Stimulated activated effector memory CD8-positive, alpha-beta T cell treated with anti-CD3 and anti-CD28 coated beads, Interleukin-12 subunit alpha, Interleukin-12 subunit beta, amount 100 ng/mL, for 72 hours (primary cell): ENCODE measurements at regions not wholly inside any gene's neighbourhood (a gene's known extent, or its start where the extent isn't known, plus 50 kb on each side); places are given as distances from the start of the nearest gene placed in this dataset.
"Not testable (repeated sequence)": the region's sequence is repeated elsewhere in the genome, so short reads cannot be mapped to it uniquely, and the experiment has no call there.

Source experiments
- ATAC-seq: fragments of 150-1000 bp; cut with Tn5 transposase; 2 replicates; pipeline ENCODE4 v1.10.0; 2021
- DNase-seq, 2 donors: peaks; one replicate each; pipeline ENCODE4 v3.0.0; 2021 to 2022; ENCODE audit warnings: low spot score in 2 of 2
- H3K27ac Mint-ChIP-seq: one replicate; pipeline ENCODE4 v1.8.0; 2022; ENCODE audit warnings: mild to moderate bottlenecking, mixed read lengths
- H3K36me3 Mint-ChIP-seq: one replicate; pipeline ENCODE4 v1.8.0; 2022; ENCODE audit warnings: mild to moderate bottlenecking, mixed read lengths
- H3K4me1 Mint-ChIP-seq: one replicate; pipeline ENCODE4 v1.8.0; 2022; ENCODE audit warnings: mixed read lengths
- H3K4me3 Mint-ChIP-seq: one replicate; pipeline ENCODE4 v1.8.0; 2022; ENCODE audit warnings: mild to moderate bottlenecking, mixed read lengths
- H3K9me3 Mint-ChIP-seq: one replicate; pipeline ENCODE4 v1.8.0; 2022; ENCODE audit warnings: mixed read lengths

DNA sequence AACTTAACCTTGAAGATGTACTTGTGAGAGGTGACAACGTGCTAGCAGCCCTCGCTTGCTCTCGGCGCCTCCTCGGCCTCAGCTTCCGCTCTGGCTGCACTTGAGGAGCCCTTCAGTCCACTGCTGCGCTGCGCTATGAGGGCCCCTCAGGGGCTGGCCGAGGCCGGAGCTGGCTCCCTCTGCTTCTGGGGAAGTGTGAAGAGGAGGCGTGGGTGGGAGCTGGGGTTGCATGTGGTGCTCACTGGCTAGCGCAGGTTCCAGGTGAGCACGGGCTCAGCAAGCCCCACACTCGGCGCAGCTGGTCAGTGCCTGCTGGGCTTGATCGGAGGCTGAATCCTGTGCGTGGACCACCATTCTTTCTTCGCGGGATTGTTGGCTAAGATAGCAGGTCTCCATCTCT, 166.1 kb downstream of the MRPS30 start:
- Mint-ChIP-seq H3K4me3 (no peak overlapping the region), H3K9me3 (peaks cover 14% of the 10 kb centered on the region), H3K4me1 (no peaks in the 10 kb centered on the region), H3K36me3 (no peaks in the 10 kb centered on the region), H3K27ac (no peak overlapping the region)
- DNase-seq (no peak), ATAC-seq (no peak)

DNA sequence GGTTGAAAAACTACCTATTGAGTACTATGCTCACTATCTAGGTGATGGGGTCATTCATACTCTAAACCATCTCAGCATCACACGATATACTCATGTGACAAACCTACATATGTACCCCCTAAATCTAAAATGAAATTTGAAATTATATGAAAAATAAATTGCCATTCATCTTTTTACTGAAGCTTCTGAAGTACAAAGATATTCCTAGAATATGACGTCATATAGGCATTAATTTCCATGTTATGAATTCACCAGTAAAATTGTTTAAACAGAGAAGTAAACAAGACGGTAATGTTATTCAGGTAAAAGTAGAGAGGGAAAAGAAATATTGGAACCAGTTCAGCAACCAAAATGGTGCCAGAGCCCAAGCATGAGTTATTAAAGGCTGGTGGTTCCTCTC, 173.0 kb downstream of the MRPS30 start:
- H3K4me1 Mint-ChIP-seq = no peaks in the 10 kb centered on the region
- H3K4me3 Mint-ChIP-seq = no peak overlapping the region
- no peak for DNase-seq
- no peak for ATAC-seq
- H3K27ac Mint-ChIP-seq = no peak overlapping the region
- H3K36me3 Mint-ChIP-seq = no peaks in the 10 kb centered on the region
- peaks cover 41% of the 10 kb centered on the region for H3K9me3 Mint-ChIP-seq

DNA sequence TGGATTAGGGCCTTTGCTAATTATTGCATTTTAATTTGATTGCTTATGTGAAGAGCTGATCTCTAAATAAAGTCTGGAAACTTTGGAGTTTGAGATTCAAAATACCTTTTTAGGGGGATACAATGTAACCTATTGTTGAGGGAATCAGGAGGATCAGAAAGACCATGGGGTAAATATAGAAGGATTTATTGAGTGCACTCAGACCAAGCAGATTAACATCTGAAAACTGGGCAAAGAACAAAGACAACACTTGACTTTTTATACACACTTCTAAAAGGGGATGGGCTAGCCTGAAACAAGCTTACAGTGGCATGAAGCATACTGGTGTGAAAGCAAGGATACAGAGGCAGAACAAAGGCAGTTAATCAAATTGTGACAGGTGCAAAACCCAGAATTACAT, 174.3 kb downstream of the MRPS30 start:
- DNase-seq (no peak), ATAC-seq (no peak)
- H3K36me3 Mint-ChIP-seq = no peaks in the 10 kb centered on the region
- H3K4me3 Mint-ChIP-seq = no peak overlapping the region
- peaks cover 42% of the 10 kb centered on the region for H3K9me3 Mint-ChIP-seq
- H3K27ac Mint-ChIP-seq = no peak overlapping the region
- no peaks in the 10 kb centered on the region for H3K4me1 Mint-ChIP-seq

DNA sequence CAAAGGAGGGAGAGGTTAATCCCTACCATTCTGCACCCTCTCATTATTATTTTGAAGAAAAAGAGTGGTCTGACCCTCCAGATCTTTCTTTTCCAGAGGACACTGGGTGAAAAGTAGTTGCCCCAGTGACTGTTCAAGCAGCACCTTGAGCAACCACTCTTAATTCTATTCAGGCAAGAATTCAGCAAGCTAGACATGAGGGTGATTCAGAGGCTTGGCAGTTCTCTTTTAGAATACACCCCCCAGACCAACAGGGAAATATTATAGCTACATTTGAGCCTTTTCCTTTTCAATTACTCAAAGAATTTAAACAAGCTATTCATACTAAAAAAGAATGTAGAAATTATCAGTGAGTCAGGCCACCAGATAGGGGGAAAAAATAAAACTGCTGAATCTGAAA, 178.3 kb downstream of the MRPS30 start:
- ATAC-seq = no peak
- no peaks in the 10 kb centered on the region for H3K36me3 Mint-ChIP-seq
- no peak overlapping the region for H3K27ac Mint-ChIP-seq
- DNase-seq = no peak
- no peaks in the 10 kb centered on the region for H3K4me1 Mint-ChIP-seq
- H3K4me3 Mint-ChIP-seq = no peak overlapping the region
- H3K9me3 Mint-ChIP-seq = peaks cover 32% of the 10 kb centered on the region

DNA sequence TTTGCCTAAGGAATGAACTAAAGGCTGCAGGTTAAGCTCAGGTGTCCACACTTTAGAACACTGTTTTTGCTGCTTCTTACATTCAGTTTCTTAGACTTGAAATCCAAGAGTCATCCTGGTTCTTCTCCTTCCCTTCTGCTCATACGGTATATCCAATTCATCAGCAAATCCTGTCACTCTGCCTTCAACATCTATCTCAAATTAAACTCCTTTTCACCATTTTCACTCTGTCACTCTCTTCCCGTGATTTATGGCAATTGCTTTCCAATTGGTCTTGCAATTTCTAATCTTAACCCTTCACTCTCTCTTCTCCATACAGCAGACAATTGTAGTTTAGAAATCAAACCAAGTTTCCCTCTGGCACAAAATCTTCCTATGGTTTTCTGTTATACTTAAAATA, 182.9 kb downstream of the MRPS30 start:
- ATAC-seq (no peak), DNase-seq (no peak)
- Mint-ChIP-seq H3K9me3 (peaks cover 12% of the 10 kb centered on the region), H3K4me3 (no peak overlapping the region), H3K4me1 (no peaks in the 10 kb centered on the region), H3K36me3 (no peaks in the 10 kb centered on the region), H3K27ac (no peak overlapping the region)

DNA sequence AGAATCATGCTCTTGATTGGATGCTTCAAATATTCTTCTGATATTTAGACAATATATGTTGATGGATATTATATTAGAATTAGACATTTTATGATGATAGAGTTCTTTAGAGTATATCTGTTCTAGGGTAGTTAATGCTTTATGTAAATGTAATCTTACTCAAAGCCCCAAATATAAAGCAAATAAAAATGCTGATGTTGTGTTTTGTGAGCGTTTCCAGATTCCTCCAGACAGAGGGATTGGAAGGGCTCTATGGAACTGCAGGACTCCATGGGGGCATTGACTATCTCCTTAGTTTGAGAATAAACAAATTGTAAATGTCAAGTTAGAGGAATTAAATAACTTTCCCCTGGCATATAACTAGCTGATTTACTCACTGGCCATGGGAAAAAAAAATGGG, 184.5 kb downstream of the MRPS30 start:
- peaks cover 10% of the 10 kb centered on the region for H3K9me3 Mint-ChIP-seq
- no peak for ATAC-seq
- no peak overlapping the region for H3K27ac Mint-ChIP-seq
- no peaks in the 10 kb centered on the region for H3K36me3 Mint-ChIP-seq
- H3K4me3 Mint-ChIP-seq = no peak overlapping the region
- H3K4me1 Mint-ChIP-seq = no peaks in the 10 kb centered on the region
- no peak for DNase-seq

DNA sequence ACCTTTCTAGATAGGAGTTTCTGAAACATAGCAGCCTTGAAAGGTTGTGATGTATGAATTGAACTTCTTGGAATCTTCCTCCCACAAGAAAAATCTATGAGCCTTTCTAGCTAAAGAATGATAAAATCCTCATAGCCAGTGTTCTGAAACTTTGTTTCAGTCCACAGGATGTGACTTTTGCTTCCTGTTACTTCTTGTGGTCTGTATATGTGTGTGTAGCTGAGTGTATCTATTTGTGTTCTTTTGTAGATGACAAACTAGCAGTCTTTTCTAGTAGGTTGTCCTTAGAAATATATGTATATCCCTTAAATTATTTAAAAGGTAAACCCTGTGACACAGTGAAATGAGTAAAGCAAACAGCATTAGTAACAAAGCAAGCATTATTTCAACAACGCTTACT, 188.8 kb downstream of the MRPS30 start:
- DNase-seq (no peak), ATAC-seq (no peak)
- Mint-ChIP-seq H3K27ac (no peak overlapping the region), H3K36me3 (no peaks in the 10 kb centered on the region), H3K4me3 (no peak overlapping the region), H3K4me1 (no peaks in the 10 kb centered on the region), H3K9me3 (no peaks in the 10 kb centered on the region)

DNA sequence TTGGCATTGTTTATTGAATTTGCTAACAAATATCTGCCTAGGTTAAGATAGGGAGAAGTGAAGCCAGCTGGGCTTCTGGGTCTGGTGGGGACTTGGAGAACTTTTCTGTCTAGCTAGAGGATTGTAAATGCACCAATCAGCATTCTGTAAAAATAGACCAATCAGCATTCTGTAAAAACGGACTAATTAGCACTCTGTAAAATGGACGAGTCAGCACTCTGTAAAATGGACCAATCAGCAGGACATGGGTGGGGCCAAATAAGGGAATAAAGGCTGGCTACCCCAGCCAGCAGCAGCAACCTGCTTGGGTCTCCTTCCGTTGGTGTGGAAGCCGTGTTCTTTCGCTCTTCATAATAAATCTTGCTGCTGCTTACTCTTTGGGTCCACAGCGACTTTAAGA, 198.4 kb downstream of the MRPS30 start:
- ATAC-seq, H3K36me3 Mint-ChIP-seq, H3K4me1 Mint-ChIP-seq, H3K4me3 Mint-ChIP-seq, DNase-seq, H3K9me3 Mint-ChIP-seq, H3K27ac Mint-ChIP-seq: not testable (repeated sequence)

DNA sequence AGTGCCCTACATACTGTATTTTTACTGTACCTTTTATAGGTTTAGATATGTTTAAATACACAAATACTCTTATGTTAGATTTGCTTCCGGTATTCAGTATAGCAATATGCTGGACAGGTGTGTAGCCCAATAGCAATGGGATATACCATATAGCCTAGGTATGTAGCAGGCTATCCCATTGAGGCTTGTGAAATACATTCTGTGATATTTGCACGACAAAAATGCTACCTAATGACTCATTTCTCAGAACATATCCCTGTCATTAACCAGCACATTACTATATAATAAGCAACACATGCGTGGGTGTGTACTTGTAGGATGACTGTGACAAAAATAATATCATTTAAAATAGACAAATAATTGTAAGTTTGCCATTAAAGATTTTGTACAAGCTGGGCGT, 208.8 kb downstream of the MRPS30 start:
- H3K9me3 Mint-ChIP-seq = peaks cover 4% of the 10 kb centered on the region
- no peaks in the 10 kb centered on the region for H3K4me1 Mint-ChIP-seq
- no peak for ATAC-seq
- no peak for DNase-seq
- H3K4me3 Mint-ChIP-seq = no peak overlapping the region
- no peak overlapping the region for H3K27ac Mint-ChIP-seq
- no peaks in the 10 kb centered on the region for H3K36me3 Mint-ChIP-seq

DNA sequence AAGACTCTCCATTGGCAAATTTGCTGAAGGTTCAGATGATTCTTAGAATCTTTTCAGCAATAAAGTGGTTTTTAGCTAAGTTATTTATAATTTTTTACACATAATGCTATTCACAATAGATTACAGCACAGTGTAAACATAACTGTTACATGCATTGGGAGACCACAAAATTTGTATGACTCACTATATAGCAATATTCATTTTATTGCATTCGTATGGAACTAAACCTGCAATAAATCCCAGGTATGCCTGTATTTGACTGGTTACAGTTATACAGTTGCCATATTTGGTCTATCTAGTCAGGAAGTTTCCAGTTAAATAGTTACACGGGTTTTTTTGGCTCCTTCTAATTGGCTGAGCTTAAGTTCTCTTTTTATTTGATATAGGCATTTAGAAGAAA, 220.8 kb downstream of the MRPS30 start:
- DNase-seq (no peak), ATAC-seq (no peak)
- Mint-ChIP-seq H3K4me3 (no peak overlapping the region), H3K9me3 (peaks cover 13% of the 10 kb centered on the region), H3K36me3 (no peaks in the 10 kb centered on the region), H3K4me1 (no peaks in the 10 kb centered on the region), H3K27ac (no peak overlapping the region)

DNA sequence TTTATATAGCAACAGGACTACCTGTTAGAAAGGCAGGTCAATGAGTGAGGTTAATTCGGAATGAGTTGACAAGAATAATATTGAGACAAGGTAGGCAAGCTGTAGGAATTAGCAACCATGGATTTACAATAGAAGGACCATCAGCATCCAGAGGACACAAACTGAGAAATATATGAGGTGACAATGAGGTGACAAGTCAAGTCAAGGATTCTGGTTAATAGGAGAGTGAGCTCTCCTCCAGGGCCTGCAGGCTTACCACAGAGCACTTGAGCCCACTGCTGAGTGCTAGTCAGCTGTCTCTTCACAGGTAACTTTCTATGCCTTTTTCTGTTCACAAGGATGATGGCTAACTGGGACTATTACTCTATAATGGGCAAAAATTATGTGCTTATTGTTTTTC, 227.2 kb downstream of the MRPS30 start:
- H3K27ac Mint-ChIP-seq = no peak overlapping the region
- H3K36me3 Mint-ChIP-seq = no peaks in the 10 kb centered on the region
- H3K4me3 Mint-ChIP-seq = no peak overlapping the region
- H3K9me3 Mint-ChIP-seq = peaks cover 4% of the 10 kb centered on the region
- DNase-seq (no peak), ATAC-seq (no peak)
- H3K4me1 Mint-ChIP-seq = no peaks in the 10 kb centered on the region

DNA sequence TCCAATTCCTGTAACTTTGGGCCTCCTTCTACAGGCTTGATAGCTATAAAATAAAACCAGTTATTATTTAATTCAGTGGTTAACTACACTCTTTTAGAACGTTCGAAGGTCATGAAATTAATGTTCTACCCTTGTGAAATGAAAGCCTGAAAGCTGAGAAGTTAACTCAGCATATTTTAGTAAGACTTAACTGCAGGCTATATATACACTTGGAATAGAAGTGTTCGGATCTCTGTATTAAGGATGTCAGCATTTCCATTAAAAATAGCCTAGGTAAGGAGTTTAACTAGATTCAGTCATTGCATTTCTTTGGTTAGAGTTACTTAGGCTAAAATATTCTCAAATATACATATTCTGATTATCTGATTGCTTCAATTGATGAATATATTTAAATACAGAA, 229.2 kb downstream of the MRPS30 start:
- ATAC-seq (no peak), DNase-seq (no peak)
- peaks cover 4% of the 10 kb centered on the region for H3K9me3 Mint-ChIP-seq
- no peak overlapping the region for H3K4me3 Mint-ChIP-seq
- no peak overlapping the region for H3K27ac Mint-ChIP-seq
- H3K4me1 Mint-ChIP-seq = no peaks in the 10 kb centered on the region
- no peaks in the 10 kb centered on the region for H3K36me3 Mint-ChIP-seq

DNA sequence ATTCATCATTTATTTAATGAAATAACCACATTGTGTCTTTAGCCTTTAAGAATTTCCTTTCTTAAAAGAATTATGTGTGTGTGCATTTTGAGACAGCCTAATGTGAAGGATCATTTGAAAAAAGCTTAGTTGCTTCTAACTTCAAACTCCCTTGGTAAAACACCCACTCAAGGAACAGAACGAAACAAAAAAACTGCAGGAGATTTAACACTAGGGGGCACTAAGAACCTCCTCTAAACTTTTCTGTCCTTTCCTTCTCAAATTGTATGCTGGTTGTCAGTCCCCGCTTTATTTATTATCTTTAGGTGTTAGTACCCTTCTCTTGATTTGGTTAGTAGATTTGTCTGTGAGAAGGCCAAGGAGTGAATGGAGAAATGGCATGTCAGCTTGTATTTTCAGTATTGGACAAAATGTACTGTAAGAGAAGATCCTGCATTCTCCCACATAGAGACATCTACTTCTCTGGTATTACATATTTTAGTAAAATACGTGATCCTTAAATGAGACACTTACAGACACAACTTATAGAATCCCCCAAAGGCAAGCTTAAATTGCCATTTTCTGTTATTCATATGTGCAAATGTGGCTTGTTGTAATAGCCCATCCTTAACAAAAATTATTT, 229.7 kb downstream of the MRPS30 start:
- no peaks in the 10 kb centered on the region for H3K4me1 Mint-ChIP-seq
- no peak overlapping the region for H3K27ac Mint-ChIP-seq
- ATAC-seq = no peak
- H3K4me3 Mint-ChIP-seq = no peak overlapping the region
- no peak for DNase-seq
- H3K9me3 Mint-ChIP-seq = peaks cover 4% of the 10 kb centered on the region
- H3K36me3 Mint-ChIP-seq = no peaks in the 10 kb centered on the region

DNA sequence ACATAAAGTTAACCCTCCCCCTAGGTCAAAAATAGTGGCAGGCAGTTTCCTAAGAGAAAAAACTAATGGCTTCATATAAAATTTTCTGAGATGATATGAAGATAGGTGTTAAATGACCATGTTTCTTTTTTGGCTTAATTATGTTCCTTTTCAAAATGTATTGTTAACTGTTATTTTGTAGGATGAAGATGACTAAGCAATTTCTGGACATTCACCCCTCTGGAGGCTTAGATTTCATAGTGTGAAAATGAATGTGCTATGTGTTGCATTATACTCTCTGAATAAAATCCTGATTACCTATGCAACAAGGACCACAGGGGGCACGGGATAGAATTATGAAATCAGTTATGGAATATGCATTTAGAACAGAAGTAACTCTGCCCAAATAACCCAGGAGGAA, 233.5 kb downstream of the MRPS30 start:
- no peak overlapping the region for H3K27ac Mint-ChIP-seq
- no peaks in the 10 kb centered on the region for H3K4me1 Mint-ChIP-seq
- no peak overlapping the region for H3K4me3 Mint-ChIP-seq
- H3K9me3 Mint-ChIP-seq = peaks cover 5% of the 10 kb centered on the region
- ATAC-seq = no peak
- no peaks in the 10 kb centered on the region for H3K36me3 Mint-ChIP-seq
- DNase-seq = no peak

DNA sequence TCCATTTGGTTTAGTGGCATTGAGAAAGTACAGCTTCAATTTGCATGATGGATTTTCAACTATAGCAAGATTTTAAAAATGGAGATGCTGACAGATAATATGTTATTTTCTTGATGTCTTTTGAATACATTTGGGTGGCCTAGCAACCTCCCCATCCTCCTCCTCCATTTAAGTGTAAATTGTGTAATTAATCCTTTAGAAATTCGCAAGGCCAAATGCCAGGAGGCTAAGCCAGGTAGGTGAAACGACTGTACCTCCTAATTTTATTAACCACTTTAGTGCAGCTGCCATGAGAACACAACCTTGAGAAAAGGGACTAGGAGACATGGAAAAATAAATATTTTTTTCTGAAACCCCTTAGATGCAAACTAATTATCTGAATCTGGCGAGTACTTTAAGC, 248.8 kb downstream of the MRPS30 start:
- ATAC-seq (no peak), DNase-seq (no peak)
- Mint-ChIP-seq H3K4me1 (no peaks in the 10 kb centered on the region), H3K27ac (no peak overlapping the region), H3K4me3 (no peak overlapping the region), H3K36me3 (no peaks in the 10 kb centered on the region), H3K9me3 (peaks cover 5% of the 10 kb centered on the region)

DNA sequence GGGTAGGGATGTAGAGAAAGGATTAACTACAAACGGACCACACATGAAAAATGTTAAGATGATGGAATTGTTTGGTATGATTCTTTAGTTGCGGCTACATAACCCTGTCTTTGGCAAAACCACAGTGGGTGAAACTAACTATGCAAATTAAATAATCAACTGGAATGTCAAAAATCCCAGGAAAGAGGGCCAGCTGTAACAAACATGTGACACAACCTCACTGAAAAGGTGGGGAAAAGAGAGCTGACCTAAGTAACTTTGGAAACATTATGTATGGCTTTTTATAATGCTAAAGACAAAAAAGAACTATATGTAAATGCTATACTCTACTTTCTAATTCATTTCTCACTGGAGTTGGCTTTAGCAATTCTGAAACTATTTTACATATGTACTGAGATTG, 252.0 kb downstream of the MRPS30 start:
- Mint-ChIP-seq H3K4me3 (no peak overlapping the region), H3K9me3 (peaks cover 7% of the 10 kb centered on the region), H3K36me3 (no peaks in the 10 kb centered on the region), H3K27ac (no peak overlapping the region), H3K4me1 (no peaks in the 10 kb centered on the region)
- DNase-seq (no peak), ATAC-seq (no peak)

DNA sequence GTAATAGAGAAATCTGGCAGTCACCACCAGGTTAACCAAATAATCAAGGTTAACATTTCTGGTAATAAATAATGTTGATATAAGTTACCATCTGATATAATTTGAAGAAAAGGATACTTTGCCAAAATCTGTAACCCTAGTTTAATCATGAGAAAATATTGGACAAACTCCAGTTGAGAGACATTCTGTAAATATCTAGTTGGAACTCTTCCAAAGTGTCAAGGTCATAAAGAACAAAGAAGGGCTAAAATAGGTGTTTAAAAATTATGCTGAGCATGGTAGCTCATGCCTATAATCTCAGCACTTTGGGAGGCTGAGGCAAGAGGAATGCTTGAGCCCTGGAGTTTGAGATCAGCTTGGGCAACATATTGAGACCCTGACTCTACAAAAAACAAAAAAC, 253.3 kb downstream of the MRPS30 start:
- ATAC-seq = no peak
- H3K9me3 Mint-ChIP-seq = peaks cover 7% of the 10 kb centered on the region
- H3K4me1 Mint-ChIP-seq = no peaks in the 10 kb centered on the region

More for the DNA sequence above, 253.3 kb downstream of the MRPS30 start:
- DNase-seq = no peak
- Mint-ChIP-seq H3K27ac (no peak overlapping the region), H3K36me3 (no peaks in the 10 kb centered on the region), H3K4me3 (no peak overlapping the region)
